NOMO-1 treated with dmso at 0.1 percent for 144 hours (cell line): ENCODE measurements at regions not wholly inside any gene's neighbourhood (a gene's known extent, or its start where the extent isn't known, plus 50 kb on each side); places are given as distances from the start of the nearest gene placed in this dataset.

Experiments used
- DNase-seq: peaks from one replicate; lab custom pipeline; 2025; ENCODE audit not compliant: unreplicated experiment; lab: John Stamatoyannopoulos, UW

- DNase-seq = no peak
Measured at GRCh38 chr20:57811374-57812020, 101.7 kb upstream of the PMEPA1 start.

DNA sequence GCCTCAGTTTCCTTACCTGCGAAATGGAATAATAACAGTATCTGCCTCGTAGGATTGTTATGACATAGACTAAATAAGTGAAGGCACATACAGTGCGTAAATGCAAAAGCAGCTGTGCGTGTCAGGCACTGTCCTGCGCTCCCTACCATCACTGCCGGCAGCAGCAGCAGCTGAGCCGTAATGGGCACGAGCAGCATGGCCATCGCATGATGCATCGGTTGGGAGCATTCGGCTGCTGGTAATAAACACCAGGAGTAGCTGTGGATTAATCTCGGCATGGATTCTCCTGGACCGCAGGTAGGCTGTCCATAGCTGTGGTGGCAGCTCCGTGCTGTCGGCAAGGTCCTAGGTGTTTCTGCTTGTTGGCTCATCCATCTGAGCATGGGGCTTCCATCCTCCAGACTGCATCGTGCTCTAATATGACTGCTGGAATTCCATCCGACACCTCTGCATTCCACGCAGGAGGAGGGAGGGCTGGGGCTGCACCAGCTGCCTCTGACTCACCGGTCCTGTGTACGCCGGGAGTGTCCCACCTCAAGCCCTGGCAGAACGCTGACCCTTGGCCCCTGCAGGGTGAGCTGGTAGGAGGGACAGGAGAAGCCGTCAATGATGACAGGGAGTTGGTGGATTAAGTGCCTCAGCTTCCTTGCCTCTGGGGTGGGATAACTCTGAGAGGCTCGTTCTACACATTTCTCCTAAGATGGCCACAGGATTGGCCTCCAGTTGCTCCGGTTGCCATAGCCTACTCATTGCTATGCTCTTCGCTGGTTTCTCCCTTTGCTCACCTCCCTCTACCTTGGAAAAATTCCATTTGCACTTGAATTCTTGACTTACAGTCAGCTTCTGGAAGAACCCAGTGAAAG lies 100.9 kb upstream of the PMEPA1 start:
- no peak for DNase-seq

DNA sequence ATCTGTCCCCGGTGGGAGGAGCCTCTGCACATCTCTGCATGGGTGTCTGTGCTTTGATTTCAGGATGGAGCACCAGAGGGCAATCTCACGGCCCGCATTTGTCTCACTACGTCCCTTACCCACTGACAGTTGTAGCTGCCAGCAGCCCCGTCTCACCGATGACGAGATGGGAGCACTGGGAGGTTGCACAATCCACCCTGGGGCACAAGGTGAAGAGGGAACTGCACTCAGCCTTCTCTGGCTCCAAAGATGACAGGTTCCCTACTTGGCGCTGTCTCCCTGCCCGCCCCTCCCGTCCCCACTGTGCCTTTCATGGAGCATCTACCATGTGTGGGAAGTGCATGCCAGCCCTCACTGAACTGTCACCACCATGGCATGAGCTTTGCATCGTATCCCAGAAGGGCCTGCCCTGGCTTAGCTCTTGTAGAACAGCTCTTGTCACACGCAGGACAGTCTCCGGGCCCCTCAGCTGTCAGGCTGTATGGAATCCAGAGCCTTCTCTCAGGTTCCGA lies 99.9 kb upstream of the PMEPA1 start:
- DNase-seq = peak; percentile 16

GRCh38 chr20:57809149-57809548 lies 99.3 kb upstream of the PMEPA1 start:
- no peak for DNase-seq

DNA sequence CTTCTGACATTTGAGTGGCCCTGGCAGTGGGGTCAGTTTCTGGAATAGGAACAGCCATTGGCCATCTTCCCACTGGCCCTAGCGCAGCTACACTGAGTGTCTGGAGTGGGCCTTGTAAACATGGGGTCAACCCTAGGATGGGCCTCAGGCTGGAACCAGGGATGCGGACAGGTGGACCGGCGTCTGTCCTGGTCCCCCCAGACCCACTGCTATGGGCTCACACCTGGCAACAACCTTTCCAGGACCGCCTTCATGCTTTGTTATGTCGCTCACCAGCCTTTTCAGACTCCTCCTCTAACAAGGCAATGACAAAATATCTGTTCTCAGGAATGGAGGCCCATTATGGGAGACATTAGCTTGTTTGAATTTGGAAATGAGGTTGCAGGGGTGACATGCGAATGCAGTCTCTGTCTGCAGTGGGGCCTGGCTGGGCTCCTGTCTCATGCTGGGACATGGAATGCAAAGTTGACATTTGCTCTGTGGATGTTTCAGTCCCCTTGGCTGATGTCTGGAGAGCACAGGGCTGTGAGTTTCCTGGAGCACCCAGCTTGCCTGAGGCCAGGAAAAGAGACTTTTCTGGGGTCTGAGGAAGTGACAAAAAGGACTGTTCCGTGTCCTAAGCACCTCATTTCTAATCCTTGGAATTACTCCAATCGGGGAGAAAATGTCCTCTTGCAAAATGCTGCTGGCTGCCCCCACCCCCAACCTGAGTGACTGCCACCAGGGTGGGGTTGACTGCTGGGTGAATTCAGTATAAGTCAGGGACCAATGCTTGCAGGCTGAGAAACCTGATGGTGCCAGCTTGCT lies 98.7 kb upstream of the PMEPA1 start:
- no peak for DNase-seq

- no peak for DNase-seq
Measured at GRCh38 chr20:57807401-57808263, 97.8 kb upstream of the PMEPA1 start.

DNA sequence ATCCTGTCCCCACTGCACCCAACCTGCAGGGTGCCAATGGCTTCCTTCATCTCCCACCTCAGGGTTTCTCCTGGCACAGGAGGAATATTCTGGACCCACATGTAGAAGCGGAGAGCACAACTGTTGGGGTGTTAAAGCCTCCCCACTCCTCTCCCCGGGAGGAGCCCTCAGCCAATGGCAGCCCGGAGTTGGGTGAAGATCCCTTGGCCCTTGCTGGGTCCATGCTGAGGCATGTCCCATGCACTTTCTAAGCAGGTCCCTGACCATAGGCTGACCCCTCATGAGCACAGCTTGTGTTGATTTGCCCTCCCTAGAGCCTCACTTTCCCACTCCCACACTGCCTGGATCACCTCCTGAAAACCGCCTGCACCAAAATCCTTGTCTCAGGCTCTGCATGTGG lies 97.2 kb upstream of the PMEPA1 start:
- no peak for DNase-seq

- no peak for DNase-seq
Measured at GRCh38 chr20:57806476-57806875, 96.7 kb upstream of the PMEPA1 start.

- DNase-seq = no peak
Measured at GRCh38 chr20:57805747-57806146, 95.9 kb upstream of the PMEPA1 start.

DNA sequence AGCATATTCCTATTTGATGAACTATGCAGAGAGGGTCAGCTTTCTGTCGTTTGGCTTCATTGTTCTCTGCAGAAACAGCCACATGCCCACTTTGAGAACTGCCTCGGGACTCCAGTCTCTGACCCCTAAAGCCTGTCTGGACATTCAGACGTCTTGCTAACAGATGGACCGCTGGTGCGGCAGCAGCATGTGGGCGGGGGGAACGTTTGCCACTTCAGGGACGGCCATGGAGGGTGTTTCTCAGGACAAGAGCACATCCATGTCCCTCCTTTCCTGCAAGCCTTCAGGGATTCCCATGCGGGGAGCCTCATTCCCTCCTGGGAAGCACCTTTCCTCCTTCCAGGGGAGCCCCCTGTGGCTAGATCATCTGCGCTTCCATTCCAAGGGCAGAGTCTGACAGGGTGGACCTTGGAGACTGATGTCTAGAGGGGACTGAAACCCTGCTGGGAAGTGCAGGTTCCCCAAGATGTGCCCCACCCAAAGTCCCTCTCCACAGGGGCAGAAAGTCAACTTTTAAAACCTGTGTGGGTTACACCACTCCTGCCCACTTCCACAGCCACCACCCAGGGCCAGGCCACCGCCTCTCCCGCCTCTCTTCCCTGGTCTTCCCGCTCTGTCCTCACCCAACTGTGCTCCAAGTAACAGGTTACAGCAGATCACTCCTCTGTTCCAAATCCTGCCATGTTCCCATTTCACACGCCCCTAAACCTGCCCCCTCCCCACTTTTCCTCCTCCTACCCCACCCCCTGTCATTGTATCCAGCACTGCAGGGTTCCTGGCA lies 94.8 kb upstream of the PMEPA1 start:
- no peak for DNase-seq

DNA sequence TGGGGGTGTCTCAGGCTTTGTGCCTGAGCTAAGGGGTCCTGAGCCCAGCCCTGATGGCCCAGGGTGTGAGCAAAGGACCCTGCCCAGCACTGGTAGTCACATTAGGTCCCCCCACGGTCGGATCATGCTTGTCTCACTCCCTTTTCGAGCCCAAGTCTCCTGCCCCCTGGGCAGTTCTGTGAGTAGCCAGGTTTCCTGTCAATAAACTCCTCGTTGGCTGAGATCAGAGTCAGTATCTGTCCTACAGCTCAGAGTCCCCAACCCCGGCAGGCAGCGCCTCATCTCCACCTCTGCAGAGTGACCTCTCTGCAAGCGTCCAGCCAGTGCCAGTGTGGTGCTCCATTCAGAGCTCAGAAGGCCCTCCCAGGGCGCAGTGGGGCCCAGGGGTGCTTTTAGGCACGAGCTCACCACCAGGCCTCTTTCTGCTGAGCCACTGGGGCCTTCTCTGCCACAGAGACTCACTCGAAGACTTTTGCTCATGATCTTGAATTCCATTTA lies 93.7 kb upstream of the PMEPA1 start:
- DNase-seq = no peak

DNA sequence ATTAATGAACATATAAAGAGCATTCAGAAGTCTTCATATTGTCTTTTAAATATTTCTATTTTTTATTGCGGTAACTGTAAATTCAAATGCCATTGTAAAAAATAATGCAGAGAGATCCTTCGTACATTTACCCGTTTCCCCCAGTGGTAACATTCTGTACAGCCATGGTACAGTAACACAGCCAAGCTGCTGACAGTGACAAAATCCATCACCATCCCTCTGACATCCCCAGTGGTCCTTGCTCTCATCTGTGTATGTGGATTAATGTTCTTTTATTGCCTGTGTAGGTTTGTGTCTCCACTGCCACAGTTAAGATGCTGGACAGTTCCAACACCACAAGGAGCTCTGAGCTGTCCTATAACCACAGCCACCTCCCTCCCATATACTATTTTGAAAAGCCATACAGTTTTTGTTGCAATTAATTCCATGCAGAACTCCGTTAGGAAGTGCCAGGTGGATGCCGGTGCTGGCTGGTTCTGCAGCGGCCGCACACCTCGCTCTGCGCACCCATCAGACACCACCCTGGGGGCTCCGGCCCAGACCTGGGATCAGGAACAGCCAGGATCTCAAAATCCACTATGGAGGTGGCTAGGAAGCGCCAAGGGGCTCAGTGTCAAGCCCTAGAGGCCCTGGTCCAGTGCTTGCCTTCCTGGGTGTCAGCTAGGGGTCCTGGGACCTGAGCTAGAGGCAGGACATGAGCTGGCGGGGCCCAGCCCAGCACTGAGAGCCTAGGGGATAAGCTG lies 93.1 kb upstream of the PMEPA1 start:
- no peak for DNase-seq

DNA sequence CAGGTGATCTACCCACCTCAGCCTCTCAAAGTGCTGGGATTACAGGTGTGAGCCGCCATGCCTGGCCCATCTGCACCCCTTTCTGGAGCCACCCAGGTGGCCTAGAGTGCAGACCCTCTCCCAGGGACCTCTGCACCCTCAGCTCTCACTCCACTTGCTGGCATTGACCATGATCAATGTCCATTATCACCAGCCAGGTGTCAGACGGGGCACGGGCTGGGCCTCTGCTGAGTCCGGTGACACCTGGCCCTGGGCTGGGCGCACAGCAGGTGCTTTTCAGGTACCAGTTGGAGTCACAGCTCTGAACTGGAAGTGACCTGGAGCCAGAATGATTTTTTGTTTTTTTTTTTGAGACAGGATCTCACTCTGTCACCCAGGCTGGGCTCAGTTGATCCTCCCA lies 91.8 kb upstream of the PMEPA1 start:
- no peak for DNase-seq

GRCh38 chr20:57800791-57801430 lies 91.1 kb upstream of the PMEPA1 start:
- no peak for DNase-seq

DNA sequence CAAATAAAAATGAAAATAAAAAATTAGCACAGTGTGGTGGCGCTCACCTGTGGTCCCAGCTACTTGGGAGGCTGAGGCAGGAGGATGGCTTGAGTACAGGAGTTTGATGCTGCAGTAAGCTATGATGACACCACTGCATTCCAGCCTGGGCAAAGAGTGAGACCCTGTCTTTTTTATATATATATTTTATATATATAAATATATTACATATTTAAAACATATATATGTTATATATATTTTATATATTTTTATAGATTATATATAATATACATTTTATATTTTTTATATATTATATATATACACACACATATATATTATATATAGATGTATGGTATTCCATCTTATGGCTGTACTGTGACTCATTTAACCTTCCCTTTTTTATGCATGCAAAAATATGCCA lies 87.6 kb upstream of the PMEPA1 start:
- no peak for DNase-seq

- DNase-seq = no peak
Measured at GRCh38 chr20:57795977-57796560, 86.3 kb upstream of the PMEPA1 start.

DNA sequence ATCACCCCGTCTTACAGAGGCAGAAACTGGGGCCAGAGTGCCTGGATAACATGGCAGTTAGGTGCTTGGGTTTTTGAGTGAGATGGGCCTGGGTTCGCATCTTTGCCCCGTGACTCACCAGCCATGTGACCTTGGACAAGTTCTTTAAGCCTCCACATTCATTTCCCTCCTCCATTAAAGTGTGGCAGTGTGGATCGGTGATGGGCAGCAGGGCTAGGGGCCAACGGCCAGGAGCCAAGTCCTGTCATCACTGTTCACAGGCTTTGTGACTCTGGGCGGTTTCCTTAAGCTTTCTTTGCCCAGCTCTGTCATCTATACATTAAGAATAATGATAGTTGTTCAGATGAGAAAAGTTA lies 85.5 kb upstream of the PMEPA1 start:
- DNase-seq = no peak
